ENCODE measurements at regions not wholly inside any gene's neighbourhood (a gene's known extent, or its start where the extent isn't known, plus 50 kb on each side); places are given as distances from the start of the nearest gene placed in this dataset.
"Not testable (repeated sequence)": the region's sequence is repeated elsewhere in the genome, so short reads cannot be mapped to it uniquely, and the experiment has no call there.

DNA sequence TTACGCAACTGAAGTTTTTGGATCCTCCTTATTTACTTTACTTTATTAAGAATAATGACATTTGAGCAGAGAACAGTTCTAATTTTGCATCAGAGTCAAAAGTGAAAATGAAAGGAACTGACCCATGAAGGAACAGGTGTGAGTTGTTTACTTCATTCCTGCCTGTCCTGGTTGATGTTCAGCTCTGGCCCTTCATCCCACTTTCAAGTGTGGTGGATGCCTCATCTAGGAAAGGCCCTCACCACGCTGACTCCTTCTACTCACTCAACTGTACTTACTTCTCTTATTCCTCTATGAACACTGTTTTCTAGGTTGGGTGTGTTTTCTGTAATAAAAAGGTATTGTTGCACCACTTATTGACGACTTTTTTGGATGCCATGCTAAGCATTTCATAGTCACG lies 61.8 kb upstream of the PLEKHG4B start:
- Histone ChIP-seq H3K4me1 (no peaks in the 10 kb centered on the region), H3K36me3 (ENCODE audit: low read depth, missing control alignments) (no peaks in the 10 kb centered on the region), H3K9me3 (no peaks in the 10 kb centered on the region), H3K27me3 (no peaks in the 10 kb centered on the region), H3K4me3 (no peak overlapping the region), H3K27ac (no peak overlapping the region)
- no peak for DNase-seq
- intact Hi-C loops (cut with DNase I; ENCODE audit: low total_unique reads) = no loop called here
- TF ChIP-seq, protein P1, sequence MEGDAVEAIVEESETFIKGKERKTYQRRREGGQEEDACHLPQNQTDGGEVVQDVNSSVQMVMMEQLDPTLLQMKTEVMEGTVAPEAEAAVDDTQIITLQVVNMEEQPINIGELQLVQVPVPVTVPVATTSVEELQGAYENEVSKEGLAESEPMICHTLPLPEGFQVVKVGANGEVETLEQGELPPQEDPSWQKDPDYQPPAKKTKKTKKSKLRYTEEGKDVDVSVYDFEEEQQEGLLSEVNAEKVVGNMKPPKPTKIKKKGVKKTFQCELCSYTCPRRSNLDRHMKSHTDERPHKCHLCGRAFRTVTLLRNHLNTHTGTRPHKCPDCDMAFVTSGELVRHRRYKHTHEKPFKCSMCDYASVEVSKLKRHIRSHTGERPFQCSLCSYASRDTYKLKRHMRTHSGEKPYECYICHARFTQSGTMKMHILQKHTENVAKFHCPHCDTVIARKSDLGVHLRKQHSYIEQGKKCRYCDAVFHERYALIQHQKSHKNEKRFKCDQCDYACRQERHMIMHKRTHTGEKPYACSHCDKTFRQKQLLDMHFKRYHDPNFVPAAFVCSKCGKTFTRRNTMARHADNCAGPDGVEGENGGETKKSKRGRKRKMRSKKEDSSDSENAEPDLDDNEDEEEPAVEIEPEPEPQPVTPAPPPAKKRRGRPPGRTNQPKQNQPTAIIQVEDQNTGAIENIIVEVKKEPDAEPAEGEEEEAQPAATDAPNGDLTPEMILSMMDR (IDR thresholded peaks at IDR 0.05) = no peak
- no peak for TF ChIP-seq POLR2A (IDR thresholded peaks at IDR 0.05)
- WGBS, 2 donors = 59 to 66% methylated on average over 4 of the region's 4 CpGs

DNA sequence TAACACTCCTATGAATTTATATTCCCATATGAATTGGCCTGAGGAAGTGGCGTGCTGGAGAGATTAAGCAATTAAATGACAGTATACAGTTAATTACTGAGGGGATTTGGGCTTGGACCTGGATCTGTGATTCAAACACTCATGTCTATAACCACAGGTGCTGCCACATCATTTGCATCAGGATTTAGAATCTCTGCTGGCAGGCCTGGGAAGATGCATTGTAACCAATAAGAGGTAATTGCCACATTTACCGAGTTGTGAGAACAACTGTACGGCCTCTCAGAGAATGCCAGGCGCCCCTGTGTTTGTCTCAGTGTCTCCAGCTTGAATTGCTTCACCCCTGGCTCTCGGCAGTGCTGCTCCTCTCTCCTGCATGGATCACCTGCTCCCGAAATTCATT lies 61.4 kb upstream of the PLEKHG4B start:
- H3K27me3 ChIP-seq; intact Hi-C loops (cut with DNase I; ENCODE audit: low total_unique reads); H3K36me3 ChIP-seq (ENCODE audit: low read depth, missing control alignments); H3K27ac ChIP-seq; DNase-seq; H3K4me1 ChIP-seq; H3K9me3 ChIP-seq; H3K4me3 ChIP-seq: not testable (repeated sequence)
- WGBS, 2 donors = 71 to 86% methylated on average over 6 of the region's 6 CpGs

DNA sequence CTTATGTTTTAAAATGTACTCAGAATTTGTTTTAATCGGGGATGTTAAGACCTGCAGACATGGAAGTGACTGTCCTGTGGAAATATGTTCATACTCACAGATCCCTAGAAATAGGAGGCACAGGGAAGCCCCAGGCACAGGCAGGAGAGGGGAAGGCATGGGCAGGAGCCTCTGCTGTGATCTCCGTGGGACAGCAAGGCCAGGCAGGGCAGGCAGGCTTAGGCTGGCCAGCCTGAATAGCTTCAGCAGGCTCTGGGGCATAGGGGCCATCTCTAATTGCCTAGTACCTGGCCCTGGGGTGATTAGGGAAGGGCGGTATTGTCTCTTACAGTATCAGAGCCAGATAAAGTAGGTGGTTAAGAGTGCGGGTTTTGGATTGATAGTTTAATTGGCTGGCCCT lies 59.8 kb upstream of the PLEKHG4B start:
- intact Hi-C loops (cut with DNase I; ENCODE audit: low total_unique reads) = no loop called here
- Histone ChIP-seq H3K9me3 (no peaks in the 10 kb centered on the region), H3K4me1 (no peaks in the 10 kb centered on the region), H3K27ac (no peak overlapping the region), H3K27me3 (no peaks in the 10 kb centered on the region), H3K36me3 (ENCODE audit: low read depth, missing control alignments) (no peaks in the 10 kb centered on the region), H3K4me3 (no peak overlapping the region)
- DNase-seq = no peak
- TF ChIP-seq, protein P1 (IDR thresholded peaks at IDR 0.05) = no peak
- no peak for TF ChIP-seq POLR2A (IDR thresholded peaks at IDR 0.05)
- 78 to 81% methylated on average over 4 of the region's 4 CpGs for WGBS, 2 donors

DNA sequence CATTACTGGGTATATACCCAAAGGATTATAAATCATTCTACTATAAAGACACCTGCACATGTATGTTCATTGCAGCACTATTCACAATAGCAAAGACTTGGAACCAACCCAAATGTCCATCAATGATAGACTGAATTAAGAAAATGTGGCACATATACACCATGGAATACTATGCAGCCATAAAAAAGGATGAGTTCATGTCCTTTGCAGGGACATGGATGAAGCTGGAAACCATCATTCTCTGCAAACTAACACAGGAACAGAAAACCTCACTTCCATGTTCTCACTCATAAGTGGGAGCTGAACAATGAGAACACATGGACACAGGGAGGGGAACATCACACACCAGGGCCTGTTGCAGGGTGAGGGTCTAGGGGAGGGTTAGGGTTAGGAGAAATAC lies 56.4 kb upstream of the PLEKHG4B start:
- H3K9me3 ChIP-seq; H3K36me3 ChIP-seq (ENCODE audit: low read depth, missing control alignments); H3K4me1 ChIP-seq; intact Hi-C loops (cut with DNase I; ENCODE audit: low total_unique reads); DNase-seq; H3K27ac ChIP-seq; H3K4me3 ChIP-seq; H3K27me3 ChIP-seq: not testable (repeated sequence)

DNA sequence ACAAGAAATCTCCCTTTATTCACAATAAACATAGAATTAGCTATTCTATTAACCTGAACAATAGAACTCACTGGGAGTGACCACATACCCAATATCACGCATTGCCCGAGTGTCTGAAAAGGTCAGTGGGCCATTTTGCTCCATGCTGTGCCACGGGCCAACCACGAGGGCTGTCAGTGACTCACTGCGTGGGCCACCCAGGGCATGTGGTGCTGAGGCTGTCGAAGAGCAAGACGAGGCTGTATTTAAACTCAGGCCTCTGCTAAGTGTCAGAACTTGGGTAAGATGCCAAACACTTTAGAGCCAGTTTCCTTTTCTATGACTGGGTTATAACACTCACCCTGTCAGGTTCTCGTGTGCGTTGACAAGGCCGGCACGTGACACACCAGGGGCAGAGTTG lies 54.8 kb upstream of the PLEKHG4B start:
- H3K36me3 ChIP-seq (ENCODE audit: low read depth, missing control alignments); H3K4me3 ChIP-seq; H3K4me1 ChIP-seq; DNase-seq; H3K9me3 ChIP-seq; H3K27ac ChIP-seq; H3K27me3 ChIP-seq; intact Hi-C loops (cut with DNase I; ENCODE audit: low total_unique reads): not testable (repeated sequence)
- WGBS, 2 donors = 69 to 79% methylated on average over 11 of the region's 11 CpGs

DNA sequence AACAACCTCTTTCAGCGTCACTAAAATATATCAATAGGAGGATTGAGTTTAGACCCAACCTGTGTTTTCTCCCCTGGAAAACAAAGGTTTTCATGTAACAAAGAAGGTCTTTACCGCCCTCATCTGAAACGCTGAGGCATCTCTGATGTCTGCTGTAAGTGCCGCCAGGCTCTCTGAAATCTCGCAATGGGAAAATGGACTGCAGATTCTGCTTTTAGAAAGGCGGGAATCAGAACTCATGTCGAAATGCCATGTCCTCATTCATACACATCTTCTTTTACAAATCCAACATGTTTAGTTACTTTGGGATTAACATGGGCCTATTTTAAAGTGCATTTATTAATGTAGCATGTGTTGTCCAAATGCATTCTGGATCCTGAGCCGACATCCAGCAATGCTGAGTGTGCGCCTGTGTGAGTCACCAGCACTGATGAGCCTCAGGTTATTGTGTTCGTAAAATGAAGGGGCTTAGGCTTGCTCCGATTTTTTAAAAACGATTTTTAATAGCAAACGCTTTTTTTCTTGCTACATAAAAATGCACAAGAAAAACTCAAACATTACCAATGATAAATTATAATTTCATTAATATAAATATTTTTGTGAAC lies 51.9 kb upstream of the PLEKHG4B start:
- H3K36me3 ChIP-seq (ENCODE audit: low read depth, missing control alignments) = no peaks in the 10 kb centered on the region

More for the DNA sequence above, 51.9 kb upstream of the PLEKHG4B start:
- Histone ChIP-seq H3K4me1 (no peaks in the 10 kb centered on the region), H3K27me3 (no peaks in the 10 kb centered on the region), H3K9me3 (no peaks in the 10 kb centered on the region), H3K4me3 (no peak overlapping the region), H3K27ac (no peak overlapping the region)
- whole genome bisulfite sequencing, 2 donors = 75 to 82% methylated on average over 13 of the region's 13 CpGs
- intact Hi-C loops (cut with DNase I; ENCODE audit: low total_unique reads) = no loop called here
- DNase-seq = no peak
- TF ChIP-seq POLR2A (IDR thresholded peaks at IDR 0.05) = no peak
- TF ChIP-seq, protein P1 (IDR thresholded peaks at IDR 0.05) = no peak

All from testis (tissue), 2 donors.